ENCODE measurements at regions not wholly inside any gene's neighbourhood (a gene's known extent, or its start where the extent isn't known, plus 50 kb on each side); places are given as distances from the start of the nearest gene placed in this dataset.

GRCh38 chr3:18500322-18500721, 75.2 kb upstream of the SATB1 start:
- no peak overlapping the region for H3K27ac ChIP-seq
- TF ChIP-seq CTCF (conservative IDR thresholded peaks at IDR 0.05) = no peak

GRCh38 chr3:18499301-18499700, 74.2 kb upstream of the SATB1 start:
- peak overlapping the region; percentile 27; the same call in 1 of the 2 replicates for H3K27ac ChIP-seq
- TF ChIP-seq CTCF (conservative IDR thresholded peaks at IDR 0.05) = no peak

- TF ChIP-seq CTCF (conservative IDR thresholded peaks at IDR 0.05) = no peak
- no peak overlapping the region for H3K27ac ChIP-seq
Measured at GRCh38 chr3:18494251-18494650, 69.1 kb upstream of the SATB1 start.

- TF ChIP-seq CTCF (conservative IDR thresholded peaks at IDR 0.05) = no peak
- no peak overlapping the region for H3K27ac ChIP-seq
Measured at GRCh38 chr3:18489939-18490338, 64.8 kb upstream of the SATB1 start.

GRCh38 chr3:18483226-18483625, 58.1 kb upstream of the SATB1 start:
- peak overlapping the region; percentile 43 for H3K27ac ChIP-seq
- no peak for TF ChIP-seq CTCF (conservative IDR thresholded peaks at IDR 0.05)

- peak overlapping the region; percentile 43; the same call in 1 of the 2 replicates for H3K27ac ChIP-seq
- TF ChIP-seq CTCF (conservative IDR thresholded peaks at IDR 0.05) = no peak
Measured at GRCh38 chr3:18481946-18482548, 56.9 kb upstream of the SATB1 start.

GRCh38 chr3:18477620-18478019, 52.5 kb upstream of the SATB1 start:
- TF ChIP-seq CTCF (conservative IDR thresholded peaks at IDR 0.05) = no peak
- no peak overlapping the region for H3K27ac ChIP-seq

Measured in VCaP (cell line).